Activated naive CD4-positive, alpha-beta T cell treated with Interleukin-2 at 50 U/mL for 16 hours (primary cell): ENCODE measurements at regions not wholly inside any gene's neighbourhood (a gene's known extent, or its start where the extent isn't known, plus 50 kb on each side); places are given as distances from the start of the nearest gene placed in this dataset.
A peak's percentile ranks its signal among the peaks of the same experiment; 100 is the strongest.
"Not testable (repeated sequence)": the region's sequence is repeated elsewhere in the genome, so short reads cannot be mapped to it uniquely, and the experiment has no call there.

Experiments used
- DNase-seq: peaks from one replicate; pipeline ENCODE4 v3.0.0-alpha.2; 2020

DNA sequence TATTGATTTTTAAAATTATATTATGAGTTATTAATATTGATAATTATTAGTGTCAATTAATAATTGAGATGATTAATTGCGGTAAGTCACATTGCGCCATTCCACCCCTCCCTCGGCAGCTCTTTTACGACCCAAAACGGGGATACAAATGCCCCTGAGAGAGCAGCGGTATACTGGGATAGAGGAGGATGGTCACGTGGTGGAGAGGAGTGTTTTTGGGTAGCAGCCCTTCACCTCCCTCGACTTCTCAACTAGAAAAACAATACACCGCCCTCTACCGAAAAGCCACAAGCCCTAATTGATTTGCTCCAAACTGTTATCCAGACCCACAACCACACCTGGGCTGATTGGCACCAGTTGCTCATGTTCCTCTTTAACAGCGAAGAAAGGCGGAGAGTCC is 71.0 kb downstream of the DAPL1 start:
- not testable (repeated sequence) for DNase-seq

DNA sequence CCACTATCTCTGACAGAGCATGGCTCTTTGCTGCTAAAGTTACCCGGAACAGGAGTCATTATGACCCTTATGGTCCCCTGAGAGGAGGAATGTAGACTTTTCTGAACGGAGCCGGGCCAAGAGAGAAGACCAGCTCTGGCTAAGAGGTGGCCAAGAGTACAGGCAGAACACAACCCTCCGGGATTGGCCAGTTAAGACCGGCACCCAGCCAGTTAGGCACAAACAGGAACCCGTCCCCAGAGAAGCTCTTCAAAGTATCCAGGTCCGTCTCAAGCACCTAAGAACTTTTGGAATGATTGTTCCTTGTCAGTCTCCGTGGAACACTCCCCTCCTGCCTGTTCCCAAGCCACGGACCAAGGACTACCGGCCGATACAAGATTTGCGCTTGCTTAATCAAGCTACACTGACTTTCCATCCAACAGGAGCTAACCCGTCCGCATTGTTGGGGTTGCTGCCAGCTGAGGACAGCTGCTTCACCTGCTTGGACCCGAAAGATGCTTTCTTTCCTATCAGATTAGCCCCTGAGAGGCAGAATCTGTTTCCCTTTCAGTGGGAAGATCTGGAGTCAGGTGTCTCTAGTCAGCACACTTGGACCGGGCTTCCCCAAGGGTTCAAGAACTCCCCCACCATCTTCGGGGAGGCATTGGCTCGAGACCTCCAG is 72.5 kb downstream of the DAPL1 start:
- not testable (repeated sequence) for DNase-seq

DNA sequence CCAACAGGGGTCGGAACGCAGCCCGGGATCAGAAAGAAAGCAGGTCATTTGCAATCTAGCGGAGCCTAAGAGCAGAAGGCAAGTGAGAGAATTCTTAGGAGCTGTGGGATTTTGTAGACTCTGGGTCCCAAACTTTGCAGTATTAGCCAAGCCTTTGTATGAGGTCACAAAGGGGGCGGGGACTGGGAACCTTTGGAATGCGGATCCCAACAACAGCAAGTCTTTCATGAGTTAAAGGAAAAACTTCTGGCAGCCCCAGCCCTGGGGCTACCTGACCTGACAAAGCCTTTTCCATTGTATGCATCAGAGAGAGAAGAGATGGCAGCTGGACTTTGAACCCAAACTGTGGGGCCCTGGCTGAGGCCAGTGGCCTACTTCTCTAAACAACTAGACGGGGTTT is 73.3 kb downstream of the DAPL1 start:
- DNase-seq, result not testable (repeated sequence)

DNA sequence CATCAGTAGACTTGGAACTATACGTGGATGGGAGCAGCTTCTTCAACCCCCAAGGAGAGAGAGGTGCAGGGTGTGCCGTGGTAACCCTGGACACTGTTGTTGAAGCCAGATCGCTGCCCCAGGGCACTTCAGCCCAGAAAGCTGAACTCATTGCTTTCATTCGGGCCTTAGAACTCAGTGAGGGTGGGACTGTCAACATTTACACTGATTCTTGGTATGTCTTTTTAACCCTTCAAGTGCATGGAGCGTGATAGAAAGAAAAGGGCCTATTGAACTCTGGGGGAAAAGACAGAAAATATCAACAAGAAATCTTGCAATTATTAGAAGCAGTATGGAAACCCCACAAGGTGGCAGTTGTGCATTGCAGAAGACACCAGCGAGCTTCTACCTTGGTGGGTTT is 74.0 kb downstream of the DAPL1 start:
- not testable (repeated sequence) for DNase-seq

DNA sequence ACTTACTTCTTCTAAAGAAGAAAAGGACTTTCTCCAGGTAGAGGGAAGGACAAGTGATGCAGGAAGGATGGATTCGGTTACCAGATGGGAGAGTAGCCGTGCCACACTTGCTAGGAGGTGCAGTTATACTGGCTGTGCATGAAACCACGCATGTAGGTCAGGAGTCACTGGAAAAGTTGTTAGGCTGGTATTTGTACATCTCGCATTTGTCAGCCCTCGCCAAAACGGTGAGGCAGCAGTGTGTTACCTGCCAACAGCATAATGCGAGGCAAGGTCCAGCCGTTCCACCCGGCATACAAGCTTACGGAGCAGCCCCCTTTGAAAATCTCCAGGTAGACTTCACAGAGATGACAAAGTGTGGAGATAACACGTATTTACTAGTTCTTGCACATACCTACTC is 74.5 kb downstream of the DAPL1 start:
- not testable (repeated sequence) for DNase-seq

DNA sequence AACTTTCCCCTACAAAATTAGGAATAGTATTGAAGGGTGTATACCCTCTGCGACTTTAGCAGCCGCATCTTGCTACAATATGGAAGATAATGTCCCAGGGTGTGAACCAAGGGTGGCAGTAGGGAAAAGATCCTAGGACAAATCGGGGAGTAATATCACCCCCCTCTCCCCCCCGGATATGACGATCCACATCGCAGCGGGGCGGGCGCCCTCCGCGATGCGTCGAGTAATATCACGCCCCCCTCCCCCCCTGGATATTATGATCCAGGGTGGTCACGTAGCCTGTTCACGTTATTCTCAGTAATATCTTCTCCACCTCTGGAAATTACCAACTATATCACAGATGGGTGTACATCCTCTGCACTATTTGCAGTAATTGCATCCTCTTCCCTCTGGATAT is 82.9 kb downstream of the DAPL1 start:
- DNase-seq, result no peak

DNA sequence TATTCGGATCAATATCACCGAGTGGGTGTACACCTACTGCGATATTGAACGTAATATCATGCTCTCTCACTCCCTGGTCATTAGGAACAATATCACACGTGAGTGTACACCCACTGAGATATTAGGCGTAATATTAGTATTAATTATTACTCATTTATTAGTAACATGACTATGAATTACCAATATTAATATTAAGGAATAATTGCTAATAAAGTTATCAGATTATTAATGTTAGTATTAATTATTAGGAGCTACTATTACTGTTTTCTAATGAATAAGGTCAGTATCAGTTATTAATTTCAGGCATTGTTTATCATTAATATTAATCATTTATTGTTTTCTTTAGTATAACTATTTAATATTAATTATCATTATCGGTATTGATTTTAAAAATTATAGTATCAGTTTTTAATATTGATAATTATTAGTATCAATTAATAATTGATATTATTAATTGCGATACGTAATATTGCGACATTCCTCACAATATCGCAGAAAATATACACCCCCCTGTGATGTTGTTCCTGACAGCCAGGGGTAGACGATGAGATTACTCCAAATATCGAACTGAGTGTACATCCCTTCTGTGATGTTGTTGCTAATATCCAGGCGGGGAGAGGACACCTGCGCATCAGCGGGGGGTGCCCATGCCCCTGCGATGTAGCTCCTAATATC is 84.2 kb downstream of the DAPL1 start:
- no peak for DNase-seq

DNA sequence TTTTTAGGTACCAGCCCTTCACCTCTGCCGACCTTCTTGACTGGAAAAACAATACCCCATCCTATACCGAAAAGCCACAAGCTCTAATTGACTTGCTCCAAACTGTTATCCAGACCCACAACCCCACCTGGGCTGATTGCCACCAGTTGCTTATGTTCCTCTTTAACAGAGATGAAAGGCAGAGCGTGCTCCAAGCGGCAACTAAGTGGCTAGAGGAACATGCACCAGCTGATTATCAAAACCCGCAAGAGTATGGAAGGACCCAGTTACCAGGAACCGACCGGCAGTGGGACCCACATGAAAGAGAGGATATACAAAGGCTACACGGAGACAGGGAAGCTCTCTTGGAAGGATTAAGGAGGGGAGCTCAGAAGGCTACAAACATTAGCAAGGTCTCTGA is 86.1 kb upstream of the TANC1 start:
- DNase-seq, result no peak

DNA sequence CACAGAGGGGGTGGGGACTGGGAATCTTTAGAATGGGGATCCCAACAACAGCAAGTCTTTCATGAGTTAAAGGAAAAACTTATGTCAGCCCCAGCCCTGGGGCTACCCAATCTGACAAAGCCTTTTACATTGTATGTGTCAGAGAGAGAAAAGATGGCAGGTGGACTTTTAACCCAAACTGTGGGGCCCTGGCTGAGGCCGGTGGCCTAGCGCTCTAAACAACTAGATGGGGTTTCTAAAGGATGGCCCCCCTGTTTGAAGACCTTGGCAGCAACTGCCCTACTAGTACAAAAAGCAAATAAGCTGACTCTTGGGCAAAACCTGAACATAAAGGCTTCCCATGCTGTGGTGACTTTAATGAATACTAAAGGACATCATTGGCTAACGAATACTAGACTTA is 83.9 kb upstream of the TANC1 start:
- DNase-seq, result not testable (repeated sequence)

DNA sequence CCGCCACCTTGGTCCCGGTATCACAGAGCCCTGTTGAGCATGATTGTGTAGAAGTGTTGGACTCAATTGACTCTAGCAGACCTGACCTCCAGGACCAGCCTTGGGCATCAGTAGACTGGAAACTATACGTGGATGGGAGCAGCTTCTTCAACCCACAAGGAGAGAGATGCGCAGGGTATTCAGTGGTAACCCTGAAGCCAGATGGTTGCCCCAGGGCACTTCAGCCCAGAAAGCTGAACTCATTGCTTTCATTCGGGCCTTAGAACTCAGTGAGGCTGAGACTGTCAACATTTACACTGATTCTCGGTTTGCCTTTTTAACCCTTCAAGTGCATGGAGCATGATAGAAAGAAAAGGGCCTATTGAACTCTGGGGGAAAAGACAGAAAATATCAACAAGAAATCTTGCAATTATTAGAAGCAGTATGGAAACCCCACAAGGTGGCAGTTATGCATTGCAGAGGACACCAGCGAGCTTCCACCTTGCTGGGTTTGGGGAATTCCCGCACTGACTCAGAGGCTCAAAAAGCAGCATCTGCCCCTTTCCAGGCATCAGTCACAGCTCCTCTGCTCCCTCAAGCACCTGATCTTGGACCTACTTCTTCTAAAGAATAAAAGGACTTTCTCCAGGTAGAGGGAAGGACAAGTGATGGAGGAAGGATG is 83.3 kb upstream of the TANC1 start:
- peak; percentile 12 for DNase-seq

DNA sequence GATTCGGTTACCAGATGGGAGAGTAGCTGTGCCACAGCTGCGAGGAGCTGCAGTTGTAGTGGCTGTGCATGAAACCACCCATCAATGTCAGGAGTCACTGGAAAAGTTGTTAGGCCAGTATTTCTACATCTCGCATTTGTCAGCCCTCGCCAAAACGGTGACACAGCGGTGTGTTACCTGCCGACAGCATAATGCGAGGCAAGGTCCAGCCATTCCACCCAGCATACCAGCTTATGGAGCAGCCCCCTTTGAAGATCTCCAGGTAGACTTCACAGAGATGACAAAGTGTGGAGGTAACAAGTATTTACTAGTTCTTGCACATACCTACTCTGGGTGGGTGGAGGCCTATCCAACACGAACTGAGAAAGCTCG is 82.8 kb upstream of the TANC1 start:
- not testable (repeated sequence) for DNase-seq

DNA sequence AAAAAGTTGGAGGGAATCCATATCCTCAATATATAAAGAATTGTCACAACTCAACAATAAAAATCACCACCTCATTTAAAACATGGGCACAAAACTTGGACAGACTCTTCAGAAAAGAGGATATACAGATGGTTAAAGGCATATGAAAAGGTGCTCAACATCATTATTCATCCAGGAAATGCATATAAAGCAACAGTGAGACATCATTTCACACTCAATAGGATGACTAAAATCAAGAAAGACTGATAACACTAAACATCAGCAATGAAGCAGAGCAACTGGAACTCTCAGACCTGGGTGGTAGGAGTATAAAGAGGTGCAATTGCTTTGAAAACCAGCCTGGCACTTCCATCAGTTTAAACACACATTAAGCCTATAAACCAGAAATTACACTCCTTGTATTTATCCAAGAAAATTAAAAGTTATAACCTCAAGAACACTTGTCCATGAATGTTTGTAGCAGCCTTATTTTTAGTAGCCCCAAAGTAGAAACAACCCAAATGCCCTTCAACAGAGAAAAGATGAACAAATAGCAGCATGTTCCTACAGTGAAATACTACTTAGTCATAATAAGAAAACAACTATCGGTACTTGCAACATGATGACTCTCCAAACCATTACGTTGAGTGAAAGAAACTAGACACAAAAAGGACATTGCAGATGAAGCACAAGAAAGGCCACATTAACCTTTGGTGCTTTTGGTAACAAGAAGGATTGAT is 79.1 kb upstream of the TANC1 start:
- DNase-seq, result no peak

DNA sequence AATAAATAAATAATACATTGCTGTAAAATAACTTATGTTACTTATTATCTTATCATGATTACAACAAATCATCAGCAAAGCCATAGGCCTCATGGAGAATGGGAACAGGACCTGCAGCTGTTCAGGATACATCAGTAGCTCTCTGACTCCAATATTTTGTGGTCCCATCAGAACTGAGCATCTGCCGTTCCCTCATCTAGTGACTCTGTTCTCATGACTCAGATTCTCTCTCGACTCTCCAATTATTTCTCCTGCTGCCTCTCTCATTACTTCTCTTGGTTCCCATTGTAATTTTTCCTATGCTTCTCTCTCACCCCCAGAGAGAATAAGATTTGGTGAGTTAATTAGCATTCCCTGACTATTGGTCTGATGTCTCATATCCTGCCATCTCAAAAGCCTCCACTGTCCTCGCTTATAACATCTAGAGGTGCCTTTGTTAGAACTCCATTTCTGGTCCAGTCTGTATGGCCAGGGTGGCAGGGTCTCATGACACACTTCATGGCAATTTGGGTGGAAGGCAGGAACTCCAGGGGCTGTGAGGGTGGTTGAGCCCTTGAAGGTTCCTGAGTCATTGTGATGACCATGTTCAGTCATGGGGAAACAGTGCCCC is 78.0 kb upstream of the TANC1 start:
- no peak for DNase-seq

DNA sequence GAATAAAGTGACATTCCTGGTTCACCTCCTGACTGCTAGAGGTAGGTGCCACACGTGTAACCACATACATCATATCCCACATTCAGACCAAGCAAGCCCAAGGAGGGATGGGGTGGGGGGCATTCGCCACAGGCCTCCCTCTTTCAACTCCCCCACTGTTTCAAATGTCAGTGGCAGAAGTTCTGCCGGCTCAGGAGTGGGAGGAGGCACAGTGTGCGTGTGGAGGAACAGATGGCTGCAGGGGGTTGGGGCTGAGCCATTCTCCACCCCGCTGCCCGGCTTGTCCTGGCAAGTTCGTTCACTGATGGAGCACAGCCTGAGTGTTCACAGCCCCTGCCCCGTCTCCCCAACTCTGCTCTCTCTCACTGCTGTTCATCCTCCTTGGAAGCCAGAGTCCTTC is 75.4 kb upstream of the TANC1 start:
- no peak for DNase-seq

DNA sequence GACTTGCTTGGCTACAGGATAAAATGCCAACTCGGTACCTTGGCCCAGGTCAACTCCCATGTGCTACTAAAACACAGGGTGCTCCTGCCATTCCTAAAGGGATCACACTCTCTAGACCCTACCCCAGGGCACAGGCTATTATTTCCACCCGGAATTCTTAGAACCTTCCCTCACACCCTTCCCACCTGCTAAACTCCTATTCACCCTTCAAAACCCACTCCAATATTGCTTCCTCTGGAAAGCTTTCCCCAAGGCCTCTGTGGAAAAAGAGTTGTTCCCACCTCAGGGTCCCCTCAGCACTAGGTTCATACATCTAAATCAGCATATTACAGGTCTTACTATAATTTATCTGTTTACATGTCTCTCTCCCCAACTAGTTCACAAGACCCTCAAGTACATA is 75.0 kb upstream of the TANC1 start:
- no peak for DNase-seq

DNA sequence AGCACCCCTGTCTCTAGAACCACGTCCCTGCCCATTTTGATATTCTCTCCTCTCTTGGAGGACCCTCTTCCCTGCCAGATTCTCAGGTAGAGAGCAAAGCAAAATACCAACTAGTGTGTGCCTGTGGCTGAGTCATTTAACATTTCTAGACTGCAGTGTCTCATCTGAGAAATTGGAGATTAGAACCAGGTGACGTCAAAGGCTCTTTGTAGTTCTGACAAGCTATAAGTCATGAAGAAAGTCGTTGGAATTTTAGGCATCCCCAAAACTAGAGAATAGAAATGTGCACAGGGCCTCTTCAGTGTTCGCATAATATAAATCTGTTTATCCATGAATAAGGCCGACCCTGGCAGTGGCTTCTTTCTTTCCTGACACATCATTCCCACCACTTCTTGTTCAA is 74.4 kb upstream of the TANC1 start:
- no peak for DNase-seq

DNA sequence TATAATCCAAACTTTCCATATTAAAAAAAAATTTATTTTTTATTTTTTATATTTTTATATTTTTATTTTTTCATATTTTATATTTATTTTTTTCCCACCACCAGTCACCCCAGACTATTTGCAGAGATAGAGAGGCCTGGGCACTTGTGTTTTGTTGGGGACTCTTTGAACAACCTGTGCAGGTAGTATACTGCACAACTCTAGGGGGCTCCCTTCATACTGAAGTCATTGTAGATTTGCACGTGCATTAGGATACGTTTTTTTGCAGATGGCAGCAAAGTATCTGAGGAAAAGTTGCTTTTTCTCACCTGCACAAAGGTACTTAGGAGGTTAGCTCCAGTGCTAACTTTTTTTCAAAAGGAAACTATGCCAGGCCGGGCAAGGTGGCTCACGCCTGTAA is 73.9 kb upstream of the TANC1 start:
- DNase-seq, result no peak

DNA sequence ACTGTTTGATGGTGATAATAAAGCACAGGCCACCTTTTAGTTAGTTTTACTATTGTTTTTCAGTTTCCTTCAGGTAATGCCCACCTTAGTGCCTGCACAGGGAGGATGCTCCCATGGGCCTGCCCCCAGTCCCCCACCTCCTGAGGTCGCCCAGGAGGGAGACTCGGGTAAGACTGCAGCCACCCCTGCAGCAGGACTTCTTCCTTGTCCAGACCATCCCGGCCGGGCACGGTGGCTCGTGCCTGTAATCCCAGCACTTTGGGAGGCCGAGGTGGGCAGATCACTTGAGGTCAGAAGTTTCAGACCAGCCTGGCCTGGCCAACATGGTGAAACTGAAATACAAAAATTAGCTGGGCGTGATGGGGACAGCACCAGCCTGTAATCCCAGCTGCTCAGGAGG is 68.1 kb upstream of the TANC1 start:
- no peak for DNase-seq

DNA sequence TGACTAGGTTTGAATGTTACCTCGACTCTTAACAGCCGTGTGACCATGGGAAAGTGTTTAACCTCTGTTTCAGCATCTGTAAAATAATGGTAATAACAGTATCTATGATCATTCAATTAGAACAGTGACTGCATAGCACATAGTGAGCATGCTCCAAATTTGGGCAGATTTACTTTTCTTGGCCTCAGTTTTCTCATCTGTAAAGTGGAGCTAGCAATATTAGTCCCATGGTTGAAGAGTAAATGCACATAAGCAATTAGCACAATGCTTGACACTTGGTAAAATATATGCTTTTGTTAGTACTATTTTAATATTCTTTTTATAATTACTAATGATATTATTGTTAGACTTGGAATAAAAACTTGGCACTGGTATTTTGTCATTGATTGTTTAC is 66.4 kb upstream of the TANC1 start:
- no peak for DNase-seq

DNA sequence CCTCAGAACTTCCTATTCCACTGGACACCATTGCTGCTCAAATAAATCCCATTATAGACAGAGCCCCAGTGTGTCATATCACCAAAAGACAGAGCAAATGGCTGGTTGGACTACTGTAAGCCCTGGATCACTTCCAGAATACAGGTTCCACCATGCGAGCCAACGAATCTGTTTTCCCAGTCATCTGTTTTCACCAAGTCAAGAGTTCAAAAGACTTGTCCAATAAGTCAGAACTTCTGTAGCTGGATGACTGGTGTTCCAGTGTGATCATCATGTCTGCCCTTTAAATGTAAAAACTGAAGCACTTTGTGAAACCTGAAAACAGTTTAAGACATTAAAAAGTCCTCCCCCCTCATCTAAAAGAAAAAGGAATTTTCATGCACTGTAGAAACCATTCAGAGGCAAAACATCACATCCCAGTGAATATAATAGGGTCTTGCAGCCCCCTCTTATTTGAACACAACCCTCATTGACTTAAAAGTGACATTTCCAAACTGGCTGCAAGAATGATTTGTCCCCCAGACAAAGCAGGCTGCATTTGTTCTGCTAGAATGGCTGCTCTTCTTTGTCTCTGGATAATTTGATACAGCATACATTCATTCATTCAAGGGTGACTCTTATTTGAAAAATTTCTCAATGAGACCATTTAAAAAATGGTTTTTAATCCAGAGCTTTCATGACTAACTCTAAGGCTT is 64.6 kb upstream of the TANC1 start:
- DNase-seq, result no peak

DNA sequence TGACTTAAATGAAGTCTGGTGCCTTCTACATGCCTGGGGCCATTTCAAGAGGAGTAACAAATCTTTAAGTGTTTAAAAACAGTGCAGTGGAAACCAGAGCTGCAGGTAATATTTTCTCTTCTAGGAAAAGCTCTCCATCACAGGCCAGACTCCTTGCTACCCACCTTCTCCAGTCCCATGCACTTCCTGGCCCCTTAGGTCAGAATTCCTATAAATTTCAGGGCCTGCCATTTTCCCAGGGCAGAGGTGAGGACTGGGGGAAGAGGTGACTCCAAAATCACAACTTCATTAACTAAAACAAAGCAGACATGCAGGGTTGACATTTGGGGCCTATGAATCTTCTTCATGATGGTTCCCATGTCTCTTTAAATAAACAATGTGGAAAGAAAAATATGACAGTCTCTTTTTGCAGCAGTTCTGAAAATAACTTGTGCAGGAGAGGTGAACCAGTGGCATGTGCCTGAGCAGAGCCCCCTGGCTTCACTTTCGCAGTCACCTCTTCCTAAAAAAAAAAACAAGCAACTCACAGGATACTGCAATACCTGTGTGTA is 63.7 kb upstream of the TANC1 start:
- DNase-seq, result no peak

DNA sequence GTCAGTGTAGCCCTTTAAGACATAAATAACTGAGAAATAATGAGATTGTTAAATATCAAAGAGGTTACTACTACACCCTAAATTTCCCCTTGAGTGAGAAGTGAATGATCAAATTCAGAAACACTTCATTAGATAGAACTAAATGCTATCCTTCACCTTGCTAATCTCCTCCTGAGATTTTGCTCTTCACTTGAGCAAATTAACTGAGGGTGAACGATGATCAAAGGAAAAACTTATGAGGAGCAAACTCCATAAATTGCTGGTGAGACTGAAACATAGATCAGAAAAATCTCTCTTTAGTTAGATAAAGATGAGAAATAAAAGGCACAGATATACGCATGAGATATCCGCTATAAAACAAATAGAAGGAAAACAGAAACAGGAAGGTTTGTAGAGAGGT is 63.1 kb upstream of the TANC1 start:
- DNase-seq, result no peak
